ENCODE measurements at regions not wholly inside any gene's neighbourhood (a gene's known extent, or its start where the extent isn't known, plus 50 kb on each side); places are given as distances from the start of the nearest gene placed in this dataset.
A peak's percentile ranks its signal among the peaks of the same experiment; 100 is the strongest.

- Histone ChIP-seq H3K27ac (ENCODE audit: low read depth, low read length) (no peak overlapping the region), H3K36me3 (ENCODE audit: control insufficient read depth in 2 of 3, insufficient read depth in 3 of 3, low read length in 3 of 3) (no peaks in the 10 kb centered on the region), H3K4me3 (ENCODE audit: low read length) (no peak overlapping the region), H3K9me3 (ENCODE audit: control insufficient read depth in 2 of 3, low read length in 3 of 3) (no peaks in the 10 kb centered on the region), H3K27me3 (ENCODE audit: control insufficient read depth in 2 of 2, insufficient read depth in 2 of 2, low read length in 2 of 2) (no peaks in the 10 kb centered on the region), H3K4me1 (ENCODE audit: control insufficient read depth in 2 of 2, insufficient read depth in 2 of 2, low read length in 2 of 2) (no peaks in the 10 kb centered on the region)
- H3K27ac Mint-ChIP-seq = no peak overlapping the region
- H3K27me3 Mint-ChIP-seq = peaks cover 0 to 4% (median 0%) of the 10 kb centered on the region in 5 donors
- DNase-seq (no peak), ATAC-seq (no peak)
- H3K36me3 Mint-ChIP-seq = no peaks in the 10 kb centered on the region
- H3K4me3 Mint-ChIP-seq = no peak overlapping the region
- ChIA-PET CTCF (no interaction called here), POLR2A (no interaction called here)
- peaks cover 0 to 7% (median 2%) of the 10 kb centered on the region in 11 donors for H3K9me3 Mint-ChIP-seq
- intact Hi-C loops (cut with micrococcal nuclease) = no loop called here
- peaks cover 0 to 3% (median 0%) of the 10 kb centered on the region in 7 donors for H3K4me1 Mint-ChIP-seq
Observed at GRCh38 chr3:14323401-14324223, 78.8 kb upstream of the SLC6A6 start.

GRCh38 chr3:14324224-14324944 is 78.0 kb upstream of the SLC6A6 start:
- H3K27ac Mint-ChIP-seq = no peak overlapping the region
- no peaks in the 10 kb centered on the region for H3K36me3 ChIP-seq (ENCODE audit: control insufficient read depth in 2 of 3, insufficient read depth in 3 of 3, low read length in 3 of 3)

DNA sequence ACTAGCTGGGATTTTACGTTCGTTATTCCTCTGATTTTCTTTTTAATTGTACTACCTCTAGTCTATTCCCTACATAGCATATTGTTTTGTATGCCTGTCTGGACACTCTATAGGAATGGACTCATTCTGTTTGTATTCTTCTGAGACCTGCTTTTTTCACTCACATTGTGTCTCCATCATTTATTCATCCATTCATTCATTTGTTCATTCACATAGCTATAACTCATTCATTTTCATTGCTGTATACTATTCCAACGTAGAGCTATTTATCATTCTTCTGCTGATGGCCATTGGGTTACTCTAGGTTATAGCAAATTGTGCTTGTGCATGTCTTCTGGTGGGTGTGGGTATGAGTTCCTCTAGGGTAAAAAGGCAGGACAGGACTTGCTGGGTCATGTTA is 74.0 kb upstream of the SLC6A6 start:
- DNase-seq (no peak), ATAC-seq (no peak)
- CTCF ChIA-PET = no interaction called here
- Mint-ChIP-seq H3K36me3 (no peaks in the 10 kb centered on the region), H3K27me3 (peaks cover 0 to 13% (median 5%) of the 10 kb centered on the region in 5 donors), H3K4me3 (no peak overlapping the region), H3K9me3 (peaks cover 0 to 5% (median 0%) of the 10 kb centered on the region in 11 donors), H3K4me1 (no peaks in the 10 kb centered on the region), H3K27ac (no peak overlapping the region)
- H3K4me1 ChIP-seq (ENCODE audit: control insufficient read depth in 2 of 2, insufficient read depth in 2 of 2, low read length in 2 of 2) = no peaks in the 10 kb centered on the region
- no peaks in the 10 kb centered on the region for H3K27me3 ChIP-seq (ENCODE audit: control insufficient read depth in 2 of 2, insufficient read depth in 2 of 2, low read length in 2 of 2)
- H3K9me3 ChIP-seq (ENCODE audit: control insufficient read depth in 2 of 3, low read length in 3 of 3) = no peaks in the 10 kb centered on the region
- POLR2A ChIA-PET = no interaction called here
- no peaks in the 10 kb centered on the region for H3K36me3 ChIP-seq (ENCODE audit: control insufficient read depth in 2 of 3, insufficient read depth in 3 of 3, low read length in 3 of 3)
- no peak overlapping the region for H3K4me3 ChIP-seq (ENCODE audit: low read length)
- intact Hi-C loops (cut with micrococcal nuclease) = no loop called here
- H3K27ac ChIP-seq (ENCODE audit: low read depth, low read length) = no peak overlapping the region

More at GRCh38 chr3:14324224-14324944, 78.0 kb upstream of the SLC6A6 start:
- no peaks in the 10 kb centered on the region for H3K9me3 ChIP-seq (ENCODE audit: control insufficient read depth in 2 of 3, low read length in 3 of 3)
- no peaks in the 10 kb centered on the region for H3K27me3 ChIP-seq (ENCODE audit: control insufficient read depth in 2 of 2, insufficient read depth in 2 of 2, low read length in 2 of 2)
- H3K27me3 Mint-ChIP-seq = peaks cover 0 to 5% (median 0%) of the 10 kb centered on the region in 5 donors
- CTCF ChIA-PET = no interaction called here
- H3K36me3 Mint-ChIP-seq = no peaks in the 10 kb centered on the region
- POLR2A ChIA-PET = no interaction called here
- H3K4me3 ChIP-seq (ENCODE audit: low read length) = no peak overlapping the region
- H3K4me1 Mint-ChIP-seq = peaks cover 0 to 1% (median 0%) of the 10 kb centered on the region in 7 donors
- DNase-seq (no peak), ATAC-seq (no peak)
- no peaks in the 10 kb centered on the region for H3K4me1 ChIP-seq (ENCODE audit: control insufficient read depth in 2 of 2, insufficient read depth in 2 of 2, low read length in 2 of 2)
- intact Hi-C loops (cut with micrococcal nuclease) = no loop called here
- no peak overlapping the region for H3K27ac ChIP-seq (ENCODE audit: low read depth, low read length)
- no peak overlapping the region for H3K4me3 Mint-ChIP-seq
- H3K9me3 Mint-ChIP-seq = peaks cover 0 to 7% (median 2%) of the 10 kb centered on the region in 11 donors

DNA sequence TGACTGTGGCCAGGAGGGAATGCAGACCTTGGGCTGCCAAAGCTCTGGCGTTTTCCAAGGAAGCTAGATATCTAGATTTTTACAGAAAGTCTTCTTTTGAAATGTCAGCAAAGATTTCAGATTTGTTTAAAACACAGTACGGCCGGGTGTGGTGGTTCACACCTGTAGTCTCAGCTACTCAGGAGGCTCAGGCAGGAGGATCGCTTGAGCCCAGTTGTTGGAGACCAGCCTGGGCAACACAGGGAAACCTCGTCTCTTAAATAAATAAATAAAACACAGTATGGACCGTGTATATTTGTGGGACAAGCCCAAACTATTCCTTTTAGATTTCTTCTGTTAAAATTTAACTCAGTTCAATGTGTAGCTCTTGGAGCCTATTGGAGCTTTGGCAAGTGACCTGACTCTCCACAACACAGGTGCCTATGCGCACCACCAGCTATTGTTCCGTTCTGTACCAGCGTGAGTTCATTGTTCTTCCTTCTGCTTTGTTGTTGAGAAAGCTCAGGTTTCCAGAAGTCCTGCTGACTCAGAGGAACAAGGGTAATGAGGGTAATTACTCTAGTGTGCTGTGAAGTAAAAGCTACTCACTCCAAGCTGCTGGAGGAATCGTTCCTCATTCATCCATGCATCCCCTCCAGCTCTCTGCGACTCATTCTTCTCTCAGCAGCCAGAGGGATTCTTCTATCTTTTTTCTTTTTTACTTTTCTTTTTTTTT is 73.1 kb upstream of the SLC6A6 start:
- Histone ChIP-seq H3K27me3 (ENCODE audit: control insufficient read depth in 2 of 2, insufficient read depth in 2 of 2, low read length in 2 of 2) (no peaks in the 10 kb centered on the region), H3K9me3 (ENCODE audit: control insufficient read depth in 2 of 3, low read length in 3 of 3) (no peaks in the 10 kb centered on the region), H3K36me3 (ENCODE audit: control insufficient read depth in 2 of 3, insufficient read depth in 3 of 3, low read length in 3 of 3) (no peaks in the 10 kb centered on the region), H3K27ac (ENCODE audit: low read depth, low read length) (no peak overlapping the region), H3K4me3 (ENCODE audit: low read length) (no peak overlapping the region), H3K4me1 (ENCODE audit: control insufficient read depth in 2 of 2, insufficient read depth in 2 of 2, low read length in 2 of 2) (no peaks in the 10 kb centered on the region)
- Mint-ChIP-seq H3K27ac (no peak overlapping the region), H3K27me3 (peaks cover 0 to 13% (median 5%) of the 10 kb centered on the region in 5 donors), H3K36me3 (no peaks in the 10 kb centered on the region), H3K9me3 (peaks cover 0 to 5% (median 0%) of the 10 kb centered on the region in 11 donors), H3K4me3 (no peak overlapping the region), H3K4me1 (no peaks in the 10 kb centered on the region)
- ChIA-PET CTCF (interaction anchor here (0.6 kb wide), 1 partner anchor 73 kb away, joined by 4 read pairs; no protein-coding TSS in a partner anchor), POLR2A (no interaction called here)
- intact Hi-C loops (cut with micrococcal nuclease) = no loop called here
- DNase-seq = no peak
- ATAC-seq = peak; percentile 73

DNA sequence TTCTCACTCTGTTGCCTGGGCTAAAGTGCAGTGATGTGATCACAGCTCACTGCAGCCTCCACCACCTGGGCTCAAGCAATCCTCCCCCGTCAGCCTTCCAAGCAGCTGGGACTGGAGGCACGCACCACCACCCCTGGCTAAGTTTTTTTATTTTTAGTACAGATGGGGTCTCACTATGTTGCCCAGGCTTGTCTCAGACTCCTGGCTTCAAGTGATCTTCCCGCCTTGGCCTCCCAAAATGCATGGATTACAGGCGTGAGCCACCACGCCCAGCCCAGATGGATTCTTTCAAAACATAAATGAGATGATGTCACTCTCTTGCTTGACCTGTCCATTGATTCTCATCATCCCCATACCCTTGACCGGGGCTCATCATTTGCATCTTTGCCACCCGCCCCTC is 72.6 kb upstream of the SLC6A6 start:
- no peaks in the 10 kb centered on the region for H3K36me3 Mint-ChIP-seq
- no peak overlapping the region for H3K4me3 Mint-ChIP-seq
- intact Hi-C loops (cut with micrococcal nuclease) = no loop called here
- peak overlapping the region in 1 of 9 donors; percentile 20 for H3K27ac Mint-ChIP-seq
- Histone ChIP-seq H3K9me3 (ENCODE audit: control insufficient read depth in 2 of 3, low read length in 3 of 3) (no peaks in the 10 kb centered on the region), H3K4me1 (ENCODE audit: control insufficient read depth in 2 of 2, insufficient read depth in 2 of 2, low read length in 2 of 2) (no peaks in the 10 kb centered on the region), H3K27me3 (ENCODE audit: control insufficient read depth in 2 of 2, insufficient read depth in 2 of 2, low read length in 2 of 2) (no peaks in the 10 kb centered on the region), H3K27ac (ENCODE audit: low read depth, low read length) (no peak overlapping the region), H3K4me3 (ENCODE audit: low read length) (no peak overlapping the region), H3K36me3 (ENCODE audit: control insufficient read depth in 2 of 3, insufficient read depth in 3 of 3, low read length in 3 of 3) (no peaks in the 10 kb centered on the region)
- H3K27me3 Mint-ChIP-seq = peaks cover 0 to 13% (median 5%) of the 10 kb centered on the region in 5 donors
- H3K9me3 Mint-ChIP-seq = peaks cover 0 to 5% (median 0%) of the 10 kb centered on the region in 11 donors
- ChIA-PET POLR2A (no interaction called here), CTCF (no interaction called here)
- no peaks in the 10 kb centered on the region for H3K4me1 Mint-ChIP-seq
- no peak for DNase-seq
- ATAC-seq = no peak

DNA sequence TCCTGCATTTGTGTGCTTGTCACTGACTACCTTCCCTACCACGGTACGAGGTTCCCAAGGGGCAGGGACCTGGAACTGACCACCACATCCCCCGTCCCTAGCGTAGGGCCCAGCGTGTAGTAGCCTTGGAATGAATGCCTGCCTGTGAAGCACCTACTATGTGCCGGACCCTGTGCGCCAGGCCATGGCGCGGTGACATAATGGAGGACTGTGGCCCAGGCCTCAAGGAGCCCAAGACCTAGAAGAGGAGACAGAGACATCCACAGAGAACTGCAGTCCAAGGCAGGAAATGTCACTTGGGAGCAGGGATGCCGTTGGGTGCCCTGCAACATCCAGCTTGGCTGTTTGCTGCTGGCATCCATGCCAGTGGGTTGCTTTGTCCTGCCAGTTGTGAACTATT is 71.9 kb upstream of the SLC6A6 start:
- H3K4me3 Mint-ChIP-seq = no peak overlapping the region
- H3K27ac Mint-ChIP-seq = peak overlapping the region in 1 of 9 donors; percentile 20
- POLR2A ChIA-PET = no interaction called here
- no peaks in the 10 kb centered on the region for H3K36me3 Mint-ChIP-seq
- no peak overlapping the region for H3K4me3 ChIP-seq (ENCODE audit: low read length)
- H3K4me1 Mint-ChIP-seq = no peaks in the 10 kb centered on the region
- CTCF ChIA-PET = no interaction called here
- DNase-seq = no peak
- no peak for ATAC-seq
- no peaks in the 10 kb centered on the region for H3K9me3 ChIP-seq (ENCODE audit: control insufficient read depth in 2 of 3, low read length in 3 of 3)
- H3K27me3 Mint-ChIP-seq = peaks cover 0 to 13% (median 5%) of the 10 kb centered on the region in 5 donors
- H3K27ac ChIP-seq (ENCODE audit: low read depth, low read length) = no peak overlapping the region
- H3K27me3 ChIP-seq (ENCODE audit: control insufficient read depth in 2 of 2, insufficient read depth in 2 of 2, low read length in 2 of 2) = no peaks in the 10 kb centered on the region
- intact Hi-C loops (cut with micrococcal nuclease) = no loop called here
- H3K4me1 ChIP-seq (ENCODE audit: control insufficient read depth in 2 of 2, insufficient read depth in 2 of 2, low read length in 2 of 2) = no peaks in the 10 kb centered on the region
- H3K36me3 ChIP-seq (ENCODE audit: control insufficient read depth in 2 of 3, insufficient read depth in 3 of 3, low read length in 3 of 3) = no peaks in the 10 kb centered on the region
- peaks cover 0 to 5% (median 0%) of the 10 kb centered on the region in 11 donors for H3K9me3 Mint-ChIP-seq
